HepG2 (cell line): ENCODE measurements at regions not wholly inside any gene's neighbourhood (a gene's known extent, or its start where the extent isn't known, plus 50 kb on each side); places are given as distances from the start of the nearest gene placed in this dataset.

Experiments
- ATAC-seq: fragments of 200-7000 bp; cut with Tn5 transposase; 3 replicates; pipeline ENCODE4 v1.9.1; 2020; ENCODE audit warnings: mild to moderate bottlenecking, moderate library complexity
- BruUV-seq: library from RNA; stranded (reverse); fragments of 400-500 nt; replicated peaks from 2 replicates; lab custom pipeline; 2021; lab: Mats Ljungman, UMichigan
- CTCF ChIA-PET: fragments of 300-600 bp; formaldehyde crosslinking; extraction: SDS; loops from one replicate; lab custom pipeline; 2021; ENCODE audit warnings: low total read pairs, inconsistent platforms, low intra/inter-chr PET ratio; lab: Yijun Ruan, JAX
- POLR2A ChIA-PET: fragments of 350-600 bp; sonication (Branson Sonifier 250); formaldehyde crosslinking; loops from one replicate; lab custom pipeline; 2020; ENCODE audit warnings: antibody characterized with exemption, inconsistent platforms; lab: Yijun Ruan, JAX
- DNase-seq: peaks from one replicate; pipeline ENCODE4 v3.0.0-alpha.2; 2015; ENCODE audit warnings: low spot score
- FAIRE-seq: peaks from 3 replicates; lab custom pipeline; 2011; peaks lifted over from hg19 to GRCh38; lab: Jason Lieb, UNC
- H2AFZ ChIP-seq: one replicate; pipeline ENCODE4 v1.6.1; 2011; ENCODE audit warnings: low read length, inconsistent platforms
- H3K27ac ChIP-seq: fragments of 300-600 bp; 3 replicates; pipeline ENCODE4 v1.8.0; 2011; ENCODE audit warnings: mixed run types, mild to moderate bottlenecking, mixed read lengths, low read length, inconsistent platforms; ENCODE audit not compliant: insufficient read depth; ENCODE audit errors: extremely low read length
- H3K27me3 ChIP-seq, 2 experiments: fragments of 200-600 bp in 1 of 2; 2 replicates in 1 of 2; 3 replicates in 1 of 2; pipeline versions ENCODE4 v1.6.0 to v1.8.0; 2011; ENCODE audit warnings: low read length in 2 of 2, mild to moderate bottlenecking in 2 of 2, moderate library complexity in 2 of 2, inconsistent platforms in 1 of 2; ENCODE audit not compliant: insufficient read depth in 2 of 2, control insufficient read depth in 1 of 2
- H3K36me3 ChIP-seq, 2 experiments: fragments of 200-600 bp in 1 of 2; replicated peaks in 1 of 2; 2 replicates in 1 of 2; 3 replicates in 1 of 2; pipeline versions ENCODE4 v1.5.1 to v1.8.0; 2011; ENCODE audit warnings: low read length in 2 of 2, inconsistent platforms in 1 of 2; ENCODE audit not compliant: insufficient read depth in 2 of 2, control insufficient read depth in 1 of 2
- H3K4me1 ChIP-seq: 2 replicates; pipeline ENCODE4 v1.5.1; 2012; ENCODE audit warnings: low read length, inconsistent platforms; ENCODE audit not compliant: insufficient read depth
- H3K4me2 ChIP-seq: 2 replicates; pipeline ENCODE4 v1.6.0; 2011; ENCODE audit warnings: low read depth, low read length, inconsistent platforms
- H3K4me3 ChIP-seq, 3 experiments: fragments of 200-600 bp in 1 of 3; sonication (generic), shearing (Covaris generic) in 1 of 3; replicated peaks in 1 of 3; 2 replicates each; pipeline ENCODE4 v1.5.1; 2011 to 2016; ENCODE audit warnings: low read length in 3 of 3, inconsistent platforms in 2 of 3, low read depth in 2 of 3, mild to moderate bottlenecking in 2 of 3, control low read depth in 1 of 3, mixed read lengths in 1 of 3; ENCODE audit not compliant: insufficient read depth in 1 of 3
- H3K79me2 ChIP-seq: one replicate; pipeline ENCODE4 v1.6.1; 2011; ENCODE audit warnings: low read length, inconsistent platforms; ENCODE audit not compliant: insufficient read depth
- H3K9ac ChIP-seq: 2 replicates; pipeline ENCODE4 v1.6.0; 2011; ENCODE audit warnings: mild to moderate bottlenecking, low read depth, low read length, inconsistent platforms; ENCODE audit not compliant: insufficient read depth
- H3K9me3 ChIP-seq: 2 replicates; pipeline ENCODE4 v1.5.1; 2012; ENCODE audit warnings: mild to moderate bottlenecking, low read length
- H4K20me1 ChIP-seq: 2 replicates; pipeline ENCODE4 v1.6.0; 2011; ENCODE audit warnings: inconsistent platforms, mild to moderate bottlenecking, low read length, moderate library complexity; ENCODE audit not compliant: insufficient read depth
- GPN1 ChIP-seq: sonication (generic); formaldehyde crosslinking; IDR thresholded peaks from 2 replicates; pipeline ENCODE4 v1.5.1; 2020; ENCODE audit warnings: missing genetic modification reagents, borderline replicate concordance
- POLR2A ChIP-seq, 2 experiments: IDR thresholded peaks; 2 replicates each; pipeline ENCODE4 v1.6.1; 2011; ENCODE audit warnings: low read depth in 2 of 2, low read length in 2 of 2, mild to moderate bottlenecking in 1 of 2, moderate library complexity in 1 of 2; ENCODE audit not compliant: insufficient read depth in 1 of 2
- SOX5 ChIP-seq: IDR thresholded peaks from 2 replicates; pipeline ENCODE4 v1.6.1; 2016; ENCODE audit warnings: borderline replicate concordance
- ZNF333 ChIP-seq: sonication (generic); formaldehyde crosslinking; IDR thresholded peaks from 2 replicates; pipeline ENCODE4 v1.4.0; 2020; ENCODE audit warnings: mild to moderate bottlenecking, missing genetic modification reagents, borderline replicate concordance
- ZNF781 ChIP-seq: sonication (generic); formaldehyde crosslinking; IDR thresholded peaks from 2 replicates; pipeline ENCODE4 v1.5.1; 2020; ENCODE audit warnings: borderline replicate concordance, mild to moderate bottlenecking, missing genetic modification reagents; ENCODE audit errors: not compliant biosample characterization
- ZNF850 ChIP-seq: sonication (generic); formaldehyde crosslinking; conservative IDR thresholded peaks from 2 replicates; pipeline ENCODE4 v1.9.0; 2021; ENCODE audit warnings: mild to moderate bottlenecking, missing genetic modification reagents
- ZSCAN30 ChIP-seq: sonication (generic); formaldehyde crosslinking; IDR thresholded peaks from 2 replicates; pipeline ENCODE4 v1.5.0; 2020; ENCODE audit warnings: mild to moderate bottlenecking, missing genetic modification reagents
- WGBS: methylation state at CpG from one replicate; pipeline ENCODE4 v1.1.6; 2017; ENCODE audit warnings: low lambda C conversion rate; 5-methylcytosine and 5-hydroxymethylcytosine counted together
- in situ Hi-C: cut with HindIII; loops from 2 replicates; pipeline ENCODE4 v1.10.0; 2017; ENCODE audit warnings: low pct_unique_long_range_greater_than_20kb; ENCODE audit not compliant: extremely low pct_ligation_motif_present
- intact Hi-C: fragments of 100-400 bp; cut with micrococcal nuclease; formaldehyde crosslinking; loops from one replicate; pipeline ENCODE4 v1.10.0; 2022; ENCODE audit not compliant: unreplicated experiment
- TF ChIP-seq, protein P1 (sequence below), 2 experiments: fragments of 450-650 bp in 1 of 2; sonication (generic) in 1 of 2; formaldehyde crosslinking in 1 of 2; IDR thresholded peaks; 2 replicates each; pipeline versions ENCODE4 v1.6.1 to v1.8.0; 2016 to 2022; ENCODE audit warnings: antibody characterized with exemption in 1 of 2, mild to moderate bottlenecking in 1 of 2, missing genetic modification reagents in 1 of 2

DNA sequence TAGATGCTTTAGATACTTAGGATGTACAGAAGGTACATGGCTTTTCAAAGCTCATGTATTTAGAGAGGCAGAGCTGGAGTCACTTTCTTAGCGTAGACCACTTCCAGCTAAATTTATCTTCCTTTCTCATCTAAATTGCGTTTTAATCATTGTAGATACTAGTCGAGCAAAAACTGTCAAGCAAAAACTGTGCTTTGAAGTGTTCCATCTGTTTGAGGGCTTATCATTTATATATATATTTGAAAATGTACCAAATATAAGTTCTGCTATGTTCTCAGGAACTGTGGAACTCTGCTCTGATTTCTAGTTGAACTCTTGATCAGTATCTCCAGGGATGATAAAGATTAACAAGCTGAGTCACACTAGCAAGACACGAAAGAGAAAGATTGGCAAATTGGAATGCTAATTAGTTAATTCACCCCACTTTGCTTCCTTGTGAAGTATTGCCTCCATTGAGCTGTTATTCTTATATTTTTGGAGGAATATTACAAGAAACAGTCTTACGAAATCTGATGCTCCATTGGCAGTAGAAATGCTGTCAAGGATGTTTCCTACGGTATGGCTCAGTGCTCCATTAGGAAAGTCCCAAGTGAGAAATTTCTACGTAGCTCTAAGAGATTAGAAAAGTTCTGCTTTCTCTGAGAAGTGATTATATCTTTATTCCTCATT lies 310.7 kb downstream of the AEBP2 start:
- Histone ChIP-seq H3K9ac (no peak overlapping the region), H3K9me3 (peaks cover 29% of the 10 kb centered on the region), H2AFZ (no peak overlapping the region), H3K4me3 (no peak overlapping the region), H3K4me2 (no peak overlapping the region), H3K4me1 (no peaks in the 10 kb centered on the region), H4K20me1 (no peaks in the 10 kb centered on the region), H3K27ac (no peak overlapping the region), H3K36me3 (no peaks in the 10 kb centered on the region), H3K27me3 (no peaks in the 10 kb centered on the region), H3K79me2 (no peaks in the 10 kb centered on the region)
- WGBS, result 7% methylated on average over 7 of the region's 7 CpGs
- FAIRE-seq (no peak), ATAC-seq (no peak), DNase-seq (no peak)
- ChIA-PET POLR2A (no interaction called here), CTCF (no interaction called here)
- no TSS peak for BruUV-seq
- in situ Hi-C loops (loop anchor here (25.0 kb wide), 1 partner anchor 862 kb away; no protein-coding TSS in a partner anchor), intact Hi-C loops (loop anchor here (10.0 kb wide), 1 partner anchor 145 kb away; no protein-coding TSS in a partner anchor)
- TF ChIP-seq GPN1, result no peak
- TF ChIP-seq POLR2A (IDR thresholded peaks at IDR 0.05; ENCODE audit: insufficient read depth in 1 of 2, low read depth in 2 of 2, low read length in 2 of 2), result no peak

DNA sequence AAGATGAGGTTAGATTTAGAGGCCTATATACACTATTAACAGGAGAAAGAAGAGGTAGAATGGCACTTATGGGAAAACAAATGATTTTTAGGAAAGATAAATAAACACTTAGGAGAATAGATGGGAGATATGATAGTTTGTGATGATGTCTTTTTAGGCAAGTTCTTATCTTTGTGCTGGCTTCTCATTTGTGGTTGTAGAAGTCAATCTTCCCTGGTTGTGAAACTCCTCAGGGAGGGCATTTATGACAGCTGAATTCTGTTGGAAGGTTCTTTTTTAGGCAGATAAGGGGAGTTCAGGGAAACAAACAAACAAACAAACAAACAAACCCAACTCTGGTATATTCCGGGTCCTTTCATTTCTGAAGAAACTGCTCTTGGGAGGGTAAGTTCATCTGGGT lies 311.8 kb downstream of the AEBP2 start:
- Histone ChIP-seq H3K36me3 (no peaks in the 10 kb centered on the region), H3K9ac (no peak overlapping the region), H3K27ac (no peak overlapping the region), H3K4me2 (no peak overlapping the region), H3K4me1 (no peaks in the 10 kb centered on the region), H3K9me3 (peaks cover 29% of the 10 kb centered on the region), H4K20me1 (no peaks in the 10 kb centered on the region), H3K27me3 (no peaks in the 10 kb centered on the region), H3K4me3 (no peak overlapping the region), H2AFZ (no peak overlapping the region), H3K79me2 (no peaks in the 10 kb centered on the region)
- DNase-seq, result no peak
- ChIA-PET CTCF (no interaction called here), POLR2A (no interaction called here)
- no TSS peak for BruUV-seq
- in situ Hi-C loops, result no loop called here
- WGBS, result 0% methylated on average over 1 of the region's 1 CpG
- no peak for FAIRE-seq
- no peak for ATAC-seq
- intact Hi-C loops, result loop anchor here (10.0 kb wide), 1 partner anchor 144 kb away; no protein-coding TSS in a partner anchor
- TF ChIP-seq SOX5 (CRISPR knock-in tag), result no peak
- TF ChIP-seq, protein P1, sequence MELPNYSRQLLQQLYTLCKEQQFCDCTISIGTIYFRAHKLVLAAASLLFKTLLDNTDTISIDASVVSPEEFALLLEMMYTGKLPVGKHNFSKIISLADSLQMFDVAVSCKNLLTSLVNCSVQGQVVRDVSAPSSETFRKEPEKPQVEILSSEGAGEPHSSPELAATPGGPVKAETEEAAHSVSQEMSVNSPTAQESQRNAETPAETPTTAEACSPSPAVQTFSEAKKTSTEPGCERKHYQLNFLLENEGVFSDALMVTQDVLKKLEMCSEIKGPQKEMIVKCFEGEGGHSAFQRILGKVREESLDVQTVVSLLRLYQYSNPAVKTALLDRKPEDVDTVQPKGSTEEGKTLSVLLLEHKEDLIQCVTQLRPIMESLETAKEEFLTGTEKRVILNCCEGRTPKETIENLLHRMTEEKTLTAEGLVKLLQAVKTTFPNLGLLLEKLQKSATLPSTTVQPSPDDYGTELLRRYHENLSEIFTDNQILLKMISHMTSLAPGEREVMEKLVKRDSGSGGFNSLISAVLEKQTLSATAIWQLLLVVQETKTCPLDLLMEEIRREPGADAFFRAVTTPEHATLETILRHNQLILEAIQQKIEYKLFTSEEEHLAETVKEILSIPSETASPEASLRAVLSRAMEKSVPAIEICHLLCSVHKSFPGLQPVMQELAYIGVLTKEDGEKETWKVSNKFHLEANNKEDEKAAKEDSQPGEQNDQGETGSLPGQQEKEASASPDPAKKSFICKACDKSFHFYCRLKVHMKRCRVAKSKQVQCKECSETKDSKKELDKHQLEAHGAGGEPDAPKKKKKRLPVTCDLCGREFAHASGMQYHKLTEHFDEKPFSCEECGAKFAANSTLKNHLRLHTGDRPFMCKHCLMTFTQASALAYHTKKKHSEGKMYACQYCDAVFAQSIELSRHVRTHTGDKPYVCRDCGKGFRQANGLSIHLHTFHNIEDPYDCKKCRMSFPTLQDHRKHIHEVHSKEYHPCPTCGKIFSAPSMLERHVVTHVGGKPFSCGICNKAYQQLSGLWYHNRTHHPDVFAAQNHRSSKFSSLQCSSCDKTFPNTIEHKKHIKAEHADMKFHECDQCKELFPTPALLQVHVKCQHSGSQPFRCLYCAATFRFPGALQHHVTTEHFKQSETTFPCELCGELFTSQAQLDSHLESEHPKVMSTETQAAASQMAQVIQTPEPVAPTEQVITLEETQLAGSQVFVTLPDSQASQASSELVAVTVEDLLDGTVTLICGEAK (IDR thresholded peaks at IDR 0.05), result no peak
- TF ChIP-seq, protein P1 (CRISPR knock-in tag; IDR thresholded peaks at IDR 0.05), result no peak
- TF ChIP-seq ZNF333 (CRISPR knock-in tag), result no peak
- no peak for TF ChIP-seq ZNF850 (CRISPR knock-in tag)
- TF ChIP-seq ZNF781 (CRISPR knock-in tag), result no peak
- TF ChIP-seq ZSCAN30 (CRISPR knock-in tag), result no peak
